ENCODE measurements at regions not wholly inside any gene's neighbourhood (a gene's known extent, or its start where the extent isn't known, plus 50 kb on each side); places are given as distances from the start of the nearest gene placed in this dataset.
A peak's percentile ranks its signal among the peaks of the same experiment; 100 is the strongest.

- no peak for TF ChIP-seq HMGXB3 (CRISPR knock-in tag; IDR thresholded peaks at IDR 0.05; ENCODE audit: borderline replicate concordance)
- peak; percentile 60 for TF ChIP-seq TBX2 (CRISPR knock-in tag; IDR thresholded peaks at IDR 0.05; ENCODE audit: borderline replicate concordance)
- TF ChIP-seq ZNF281 (CRISPR knock-in tag; IDR thresholded peaks at IDR 0.05; ENCODE audit: borderline replicate concordance): peak; percentile 36; the same call in 1 of the 2 replicates
- no peak for TF ChIP-seq NFYC (CRISPR knock-in tag; IDR thresholded peaks at IDR 0.05)
- TF ChIP-seq NFIC (IDR thresholded peaks at IDR 0.05; ENCODE audit: low read length): no peak
- no peak for TF ChIP-seq HNF1A (IDR thresholded peaks at IDR 0.05; ENCODE audit: low read depth)
- TF ChIP-seq HNF1A (CRISPR knock-in tag; IDR thresholded peaks at IDR 0.05; ENCODE audit: borderline replicate concordance): no peak
- no peak for TF ChIP-seq NFATC3 (CRISPR knock-in tag; IDR thresholded peaks at IDR 0.05)
- no peak for TF ChIP-seq E2F2 (CRISPR knock-in tag; IDR thresholded peaks at IDR 0.05; ENCODE audit: borderline replicate concordance)
- peak; percentile 78 for TF ChIP-seq ZNF644 (CRISPR knock-in tag; IDR thresholded peaks at IDR 0.05; ENCODE audit: low read depth)
- no peak for TF ChIP-seq HNF4G (IDR thresholded peaks at IDR 0.05; ENCODE audit: borderline replicate concordance, low read depth, low read length)
- TF ChIP-seq HNF4G (CRISPR knock-in tag; IDR thresholded peaks at IDR 0.05; ENCODE audit: borderline replicate concordance, low read depth): no peak
- TF ChIP-seq RARA (CRISPR knock-in tag; IDR thresholded peaks at IDR 0.05): peak; percentile 15; the same call in 1 of the 2 replicates
Measured at GRCh38 chr2:128536925-128537620, 218.4 kb upstream of the HS6ST1 start (continued).
